GM12892 (cell line): ENCODE measurements at regions not wholly inside any gene's neighbourhood (a gene's known extent, or its start where the extent isn't known, plus 50 kb on each side); places are given as distances from the start of the nearest gene placed in this dataset.

Source experiments
- POLR2A ChIP-seq: IDR thresholded peaks from 2 replicates; pipeline ENCODE4 v1.6.1; 2011; ENCODE audit warnings: low read depth, low read length, control low read depth
- POLR2AphosphoS5 ChIP-seq: IDR thresholded peaks from 2 replicates; pipeline ENCODE4 v1.6.1; 2011; ENCODE audit warnings: low read depth, low read length, control low read depth
- TAF1 ChIP-seq: IDR thresholded peaks from 2 replicates; pipeline ENCODE4 v1.6.1; 2011; ENCODE audit warnings: low read depth, mild to moderate bottlenecking, control low read depth, low read length, borderline replicate concordance

DNA sequence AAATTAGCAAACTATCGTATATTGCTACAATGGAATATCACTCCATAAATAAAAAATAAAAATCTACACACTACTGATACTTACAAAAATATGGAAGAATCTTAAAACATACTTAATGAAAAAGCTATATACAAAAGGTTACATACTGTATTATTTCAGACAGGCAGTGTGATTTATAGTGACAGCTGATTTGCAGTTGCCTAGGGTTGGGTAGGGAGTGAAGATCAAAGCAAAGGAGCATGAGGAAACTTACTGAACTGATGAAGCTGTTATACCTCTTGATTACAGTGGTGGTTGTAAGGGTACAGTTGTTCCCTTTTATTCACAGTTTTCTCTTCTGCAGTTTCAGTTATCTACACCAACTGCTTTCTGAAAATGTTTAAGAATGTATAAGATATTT lies 62.6 kb downstream of the FSCB start:
- TF ChIP-seq POLR2AphosphoS5 (no peak), POLR2A (no peak), TAF1 (no peak)
